LNCaP clone FGC (cell line): ENCODE measurements at regions not wholly inside any gene's neighbourhood (a gene's known extent, or its start where the extent isn't known, plus 50 kb on each side); places are given as distances from the start of the nearest gene placed in this dataset.

Experiments used
- DNase-seq: peaks from one replicate; pipeline ENCODE4 v3.0.0-alpha.2; 2011; ENCODE audit warnings: low read depth
- H3K4me3 ChIP-seq: 2 replicates; pipeline ENCODE4 v1.5.1; 2011; ENCODE audit warnings: mild to moderate bottlenecking, low read depth, low read length, control low read depth
- CTCF ChIP-seq: IDR thresholded peaks from 2 replicates; pipeline ENCODE4 v1.5.1; 2012; ENCODE audit warnings: mild to moderate bottlenecking; ENCODE audit not compliant: control insufficient read depth, insufficient read depth; ENCODE audit errors: extremely low read depth

GRCh38 chr12:89238593-89238992 is 113.7 kb downstream of the DUSP6 start:
- DNase-seq, result no peak
- TF ChIP-seq CTCF, result no peak
- H3K4me3 ChIP-seq, result no peak overlapping the region

GRCh38 chr12:89237763-89238162 is 114.5 kb downstream of the DUSP6 start:
- no peak for DNase-seq
- no peak overlapping the region for H3K4me3 ChIP-seq
- no peak for TF ChIP-seq CTCF

- DNase-seq, result no peak
- no peak for TF ChIP-seq CTCF
- H3K4me3 ChIP-seq, result no peak overlapping the region
Measured at GRCh38 chr12:89236748-89237383, 115.4 kb downstream of the DUSP6 start.

- DNase-seq, result no peak
- H3K4me3 ChIP-seq, result no peak overlapping the region
- no peak for TF ChIP-seq CTCF
Measured at GRCh38 chr12:89236237-89236636, 116.1 kb downstream of the DUSP6 start.

GRCh38 chr12:89235189-89235993 is 116.9 kb downstream of the DUSP6 start:
- DNase-seq, result no peak
- H3K4me3 ChIP-seq, result no peak overlapping the region
- no peak for TF ChIP-seq CTCF

GRCh38 chr12:89234324-89235114 is 117.8 kb downstream of the DUSP6 start:
- no peak for TF ChIP-seq CTCF
- DNase-seq, result no peak
- H3K4me3 ChIP-seq, result no peak overlapping the region
